Chondrocyte (in vitro differentiated cells): ENCODE measurements at regions not wholly inside any gene's neighbourhood (a gene's known extent, or its start where the extent isn't known, plus 50 kb on each side); places are given as distances from the start of the nearest gene placed in this dataset.

Experiments used
- DNase-seq: peaks from one replicate; pipeline ENCODE4 v3.0.0; 2021; ENCODE audit warnings: mixed read lengths, low spot score
- H3K27ac Mint-ChIP-seq: one replicate; pipeline ENCODE4 v1.8.0; 2021; ENCODE audit warnings: mild to moderate bottlenecking, moderate library complexity, mixed read lengths; ENCODE audit not compliant: unreplicated experiment
- H3K27me3 Mint-ChIP-seq: 2 replicates; pipeline ENCODE4 v1.8.0; 2021; ENCODE audit warnings: low read depth, mixed read lengths
- H3K36me3 Mint-ChIP-seq: 2 replicates; pipeline ENCODE4 v1.8.0; 2021; ENCODE audit warnings: low read depth, mixed read lengths
- H3K4me1 Mint-ChIP-seq: 2 replicates; pipeline ENCODE4 v1.8.0; 2021; ENCODE audit warnings: low read depth, mild to moderate bottlenecking, mixed read lengths
- H3K4me3 Mint-ChIP-seq: one replicate; pipeline ENCODE4 v1.8.0; 2021; ENCODE audit warnings: mild to moderate bottlenecking, moderate library complexity, mixed read lengths; ENCODE audit not compliant: unreplicated experiment
- H3K9me3 Mint-ChIP-seq: 2 replicates; pipeline ENCODE4 v1.8.0; 2021; ENCODE audit warnings: low read depth, mixed read lengths
- TF ChIP-seq, protein P1 (sequence below): fragments of 200-600 bp; sonication (generic); IDR thresholded peaks from 2 replicates; pipeline ENCODE4 v1.5.0; 2021; ENCODE audit warnings: antibody characterized with exemption, mild to moderate bottlenecking, moderate library complexity

DNA sequence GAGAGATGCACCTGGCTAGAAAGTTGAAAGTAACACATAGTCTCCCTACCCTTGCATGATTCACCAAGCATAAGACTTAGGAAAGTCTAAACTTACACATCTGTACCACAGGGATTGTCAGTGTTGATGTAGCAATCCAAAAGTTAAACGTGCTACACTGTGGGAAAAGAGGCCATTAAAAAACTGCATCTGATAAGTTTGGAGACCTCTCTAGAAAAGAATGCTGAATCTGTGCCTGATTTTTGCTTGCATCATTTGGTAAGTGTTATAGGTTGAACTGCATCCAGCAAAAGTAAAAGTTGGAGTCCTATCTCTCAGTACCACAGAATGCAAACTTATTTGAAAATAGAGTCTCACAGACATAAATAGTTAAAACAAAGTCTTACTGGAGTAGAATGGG lies 126.6 kb downstream of the SLC6A15 start:
- DNase-seq = no peak
- Mint-ChIP-seq H3K36me3 (no peaks in the 10 kb centered on the region), H3K4me3 (no peak overlapping the region), H3K27me3 (peaks cover 10% of the 10 kb centered on the region), H3K9me3 (no peaks in the 10 kb centered on the region), H3K4me1 (no peaks in the 10 kb centered on the region), H3K27ac (no peak overlapping the region)
- TF ChIP-seq, protein P1, sequence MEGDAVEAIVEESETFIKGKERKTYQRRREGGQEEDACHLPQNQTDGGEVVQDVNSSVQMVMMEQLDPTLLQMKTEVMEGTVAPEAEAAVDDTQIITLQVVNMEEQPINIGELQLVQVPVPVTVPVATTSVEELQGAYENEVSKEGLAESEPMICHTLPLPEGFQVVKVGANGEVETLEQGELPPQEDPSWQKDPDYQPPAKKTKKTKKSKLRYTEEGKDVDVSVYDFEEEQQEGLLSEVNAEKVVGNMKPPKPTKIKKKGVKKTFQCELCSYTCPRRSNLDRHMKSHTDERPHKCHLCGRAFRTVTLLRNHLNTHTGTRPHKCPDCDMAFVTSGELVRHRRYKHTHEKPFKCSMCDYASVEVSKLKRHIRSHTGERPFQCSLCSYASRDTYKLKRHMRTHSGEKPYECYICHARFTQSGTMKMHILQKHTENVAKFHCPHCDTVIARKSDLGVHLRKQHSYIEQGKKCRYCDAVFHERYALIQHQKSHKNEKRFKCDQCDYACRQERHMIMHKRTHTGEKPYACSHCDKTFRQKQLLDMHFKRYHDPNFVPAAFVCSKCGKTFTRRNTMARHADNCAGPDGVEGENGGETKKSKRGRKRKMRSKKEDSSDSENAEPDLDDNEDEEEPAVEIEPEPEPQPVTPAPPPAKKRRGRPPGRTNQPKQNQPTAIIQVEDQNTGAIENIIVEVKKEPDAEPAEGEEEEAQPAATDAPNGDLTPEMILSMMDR = no peak

GRCh38 chr12:84785281-84785680 lies 127.3 kb downstream of the SLC6A15 start:
- TF ChIP-seq, protein P1 = no peak
- Mint-ChIP-seq H3K9me3 (no peaks in the 10 kb centered on the region), H3K27ac (no peak overlapping the region), H3K4me3 (no peak overlapping the region), H3K36me3 (no peaks in the 10 kb centered on the region), H3K4me1 (no peaks in the 10 kb centered on the region), H3K27me3 (peaks cover 9% of the 10 kb centered on the region)
- DNase-seq = no peak

DNA sequence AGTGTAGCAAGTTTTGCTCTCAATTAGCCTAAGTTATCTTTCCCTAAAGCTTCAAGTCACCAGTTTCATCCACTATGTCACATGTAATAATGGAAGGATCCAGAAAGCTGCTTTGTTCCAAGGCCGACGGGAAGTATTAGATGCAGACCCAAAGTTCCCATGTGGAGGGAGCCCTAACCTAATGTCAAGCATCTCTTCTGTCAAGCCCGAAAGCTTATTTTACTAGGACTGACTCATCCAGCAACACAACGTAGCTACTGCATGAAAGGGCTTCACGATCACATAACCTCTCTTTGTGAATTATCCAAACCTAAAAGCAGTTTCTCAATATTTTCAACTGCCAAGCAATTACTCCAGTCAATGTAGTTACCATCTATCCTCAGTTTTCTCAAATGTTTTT lies 133.4 kb downstream of the SLC6A15 start:
- H3K4me1 Mint-ChIP-seq = no peaks in the 10 kb centered on the region
- no peak overlapping the region for H3K27ac Mint-ChIP-seq
- no peaks in the 10 kb centered on the region for H3K9me3 Mint-ChIP-seq
- H3K4me3 Mint-ChIP-seq = no peak overlapping the region
- DNase-seq = no peak
- H3K27me3 Mint-ChIP-seq = peaks cover 10% of the 10 kb centered on the region
- H3K36me3 Mint-ChIP-seq = no peaks in the 10 kb centered on the region
- TF ChIP-seq, protein P1 = no peak

- H3K4me3 Mint-ChIP-seq = no peak overlapping the region
- no peak for DNase-seq
- H3K27me3 Mint-ChIP-seq = no peaks in the 10 kb centered on the region
- H3K4me1 Mint-ChIP-seq = peaks cover 2% of the 10 kb centered on the region
- H3K36me3 Mint-ChIP-seq = no peaks in the 10 kb centered on the region
- TF ChIP-seq, protein P1 = no peak
- no peak overlapping the region for H3K27ac Mint-ChIP-seq
- no peaks in the 10 kb centered on the region for H3K9me3 Mint-ChIP-seq
These were observed 140.3 kb downstream of the SLC6A15 start for GRCh38 chr12:84772281-84772680.

- H3K4me1 Mint-ChIP-seq = peaks cover 3% of the 10 kb centered on the region
- H3K36me3 Mint-ChIP-seq = no peaks in the 10 kb centered on the region
- H3K27ac Mint-ChIP-seq = no peak overlapping the region
- DNase-seq = no peak
- TF ChIP-seq, protein P1 = no peak
- H3K9me3 Mint-ChIP-seq = no peaks in the 10 kb centered on the region
- no peak overlapping the region for H3K4me3 Mint-ChIP-seq
- no peaks in the 10 kb centered on the region for H3K27me3 Mint-ChIP-seq
These were observed 145.5 kb downstream of the SLC6A15 start for GRCh38 chr12:84767079-84767478.
